DOHH2 (cell line): ENCODE measurements at regions not wholly inside any gene's neighbourhood (a gene's known extent, or its start where the extent isn't known, plus 50 kb on each side); places are given as distances from the start of the nearest gene placed in this dataset.

Experiments
- H3F3A ChIP-seq: fragments of 200-600 bp; sonication (generic), shearing (Covaris generic); 2 replicates; pipeline ENCODE4 v1.6.0; 2016; ENCODE audit warnings: antibody characterized with exemption, mild to moderate bottlenecking; ENCODE audit not compliant: control insufficient read depth, insufficient read depth
- H3K27ac ChIP-seq: fragments of 200-600 bp; sonication (generic); 2 replicates; pipeline ENCODE4 v1.5.1; 2014; ENCODE audit warnings: low read depth, mild to moderate bottlenecking, low read length, moderate library complexity
- H3K27me3 ChIP-seq: fragments of 200-600 bp; sonication (generic); 2 replicates; pipeline ENCODE4 v1.6.1; 2014; ENCODE audit warnings: mild to moderate bottlenecking, low read length, mixed read lengths; ENCODE audit not compliant: control insufficient read depth
- H3K36me3 ChIP-seq: fragments of 200-600 bp; sonication (generic); 2 replicates; pipeline ENCODE4 v1.6.1; 2014; ENCODE audit warnings: mild to moderate bottlenecking, low read length, moderate library complexity, mixed read lengths; ENCODE audit not compliant: control insufficient read depth
- H3K4me1 ChIP-seq: fragments of 200-600 bp; sonication (generic); 2 replicates; pipeline ENCODE4 v1.6.1; 2014; ENCODE audit warnings: mild to moderate bottlenecking, low read length, mixed read lengths; ENCODE audit not compliant: control insufficient read depth
- H3K4me2 ChIP-seq: fragments of 200-600 bp; sonication (generic); 2 replicates; pipeline ENCODE4 v1.6.0; 2014; ENCODE audit warnings: mild to moderate bottlenecking, low read length, moderate library complexity
- H3K4me3 ChIP-seq: fragments of 200-600 bp; sonication (generic); 2 replicates; pipeline ENCODE4 v1.5.1; 2014; ENCODE audit warnings: mild to moderate bottlenecking, low read length, mixed read lengths
- H3K79me2 ChIP-seq: fragments of 200-600 bp; sonication (generic); 2 replicates; pipeline ENCODE4 v1.6.1; 2014; ENCODE audit warnings: mild to moderate bottlenecking, low read length, mixed read lengths; ENCODE audit not compliant: control insufficient read depth
- H3K9me2 ChIP-seq: fragments of 200-600 bp; sonication (generic); replicated peaks from 2 replicates; pipeline ENCODE4 v1.6.1; 2014; ENCODE audit warnings: mild to moderate bottlenecking, low read length, mixed read lengths; ENCODE audit not compliant: control insufficient read depth
- H3K9me3 ChIP-seq: fragments of 200-600 bp; sonication (generic); 2 replicates; pipeline ENCODE4 v1.6.1; 2014; ENCODE audit warnings: antibody characterized with exemption, low read length, mixed read lengths; ENCODE audit not compliant: control insufficient read depth, insufficient read depth
- H4K20me1 ChIP-seq: fragments of 200-600 bp; sonication (generic); 2 replicates; pipeline ENCODE4 v1.6.0; 2014; ENCODE audit warnings: low read depth, mild to moderate bottlenecking, antibody characterized with exemption, low read length, moderate library complexity; ENCODE audit not compliant: control insufficient read depth, insufficient read depth
- CTCF ChIP-seq: fragments of 200-600 bp; sonication (generic); IDR thresholded peaks from one replicate; pipeline ENCODE4 v1.5.1; 2014; ENCODE audit warnings: antibody characterized with exemption, mild to moderate bottlenecking, low read depth, low read length; ENCODE audit not compliant: poor library complexity, severe bottlenecking
- EZH2phosphoT487 ChIP-seq: fragments of 200-600 bp; sonication (generic); IDR thresholded peaks from 2 replicates; pipeline ENCODE4 v1.6.1; 2017; ENCODE audit warnings: borderline replicate concordance, mild to moderate bottlenecking, antibody characterized with exemption, low read length, moderate library complexity, mixed read lengths

DNA sequence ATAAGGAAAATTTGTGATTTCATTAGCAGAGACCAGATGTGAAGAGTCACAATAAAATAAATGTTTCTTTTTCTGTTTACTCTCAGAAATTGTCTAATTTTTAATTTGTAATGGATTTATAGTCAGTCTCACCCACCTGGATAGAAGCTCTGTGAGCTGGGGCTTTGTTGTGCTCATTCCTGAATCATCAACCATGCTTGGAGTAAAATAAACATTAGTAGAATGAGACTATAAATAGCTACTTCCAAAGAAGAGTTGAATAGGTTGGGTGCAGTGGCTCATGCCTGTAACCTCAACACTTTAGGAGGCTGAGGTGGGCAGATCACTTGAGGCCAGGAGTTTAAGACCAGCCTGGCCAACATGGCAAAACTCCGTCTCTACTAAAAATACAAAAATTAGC is 185.3 kb upstream of the FBXO33 start:
- no peak for TF ChIP-seq CTCF
- TF ChIP-seq EZH2phosphoT487, result no peak
- Histone ChIP-seq H4K20me1 (no peaks in the 10 kb centered on the region), H3K4me1 (no peaks in the 10 kb centered on the region), H3K9me2 (no peaks in the 10 kb centered on the region), H3K36me3 (no peaks in the 10 kb centered on the region), H3K27ac (no peak overlapping the region), H3K4me3 (no peak overlapping the region), H3K9me3 (no peaks in the 10 kb centered on the region), H3K27me3 (no peaks in the 10 kb centered on the region), H3K4me2 (no peak overlapping the region), H3F3A (no peaks in the 10 kb centered on the region), H3K79me2 (no peaks in the 10 kb centered on the region)

DNA sequence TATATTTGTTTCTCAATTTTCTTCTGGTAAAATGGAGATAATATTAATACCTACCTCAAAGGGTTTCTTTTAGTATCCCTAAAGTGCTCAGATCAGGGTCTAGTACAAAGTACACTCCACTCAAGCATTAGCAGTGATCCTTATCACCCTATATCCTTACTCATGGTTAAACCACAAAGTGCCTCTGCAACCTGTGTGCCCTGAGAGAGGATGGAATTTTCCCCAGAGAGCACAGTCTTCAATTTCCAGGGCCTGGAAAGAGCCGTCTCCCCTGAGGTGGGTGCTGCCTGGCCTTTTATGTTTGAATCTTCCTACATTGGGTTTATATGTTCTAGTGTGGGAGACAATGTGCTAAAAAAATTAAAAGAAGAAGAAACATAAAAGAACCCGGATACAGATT is 183.1 kb upstream of the FBXO33 start:
- Histone ChIP-seq H3K27me3 (no peaks in the 10 kb centered on the region), H3K9me3 (no peaks in the 10 kb centered on the region), H3F3A (no peaks in the 10 kb centered on the region), H3K36me3 (no peaks in the 10 kb centered on the region), H4K20me1 (no peaks in the 10 kb centered on the region), H3K79me2 (no peaks in the 10 kb centered on the region), H3K9me2 (no peaks in the 10 kb centered on the region), H3K27ac (no peak overlapping the region), H3K4me3 (no peak overlapping the region), H3K4me2 (no peak overlapping the region), H3K4me1 (no peaks in the 10 kb centered on the region)
- TF ChIP-seq EZH2phosphoT487 (no peak), CTCF (no peak)

GRCh38 chr14:39614297-39614923 is 182.2 kb upstream of the FBXO33 start:
- H3K27me3 ChIP-seq, result no peaks in the 10 kb centered on the region
- TF ChIP-seq EZH2phosphoT487, result no peak
- no peak for TF ChIP-seq CTCF

More at GRCh38 chr14:39614297-39614923, 182.2 kb upstream of the FBXO33 start:
- no peaks in the 10 kb centered on the region for H3K9me2 ChIP-seq
- no peaks in the 10 kb centered on the region for H4K20me1 ChIP-seq
- no peak overlapping the region for H3K4me3 ChIP-seq
- H3K79me2 ChIP-seq, result no peaks in the 10 kb centered on the region
- no peaks in the 10 kb centered on the region for H3K9me3 ChIP-seq
- no peaks in the 10 kb centered on the region for H3F3A ChIP-seq
- no peaks in the 10 kb centered on the region for H3K36me3 ChIP-seq
- no peak overlapping the region for H3K27ac ChIP-seq
- H3K4me2 ChIP-seq, result no peak overlapping the region
- H3K4me1 ChIP-seq, result no peaks in the 10 kb centered on the region
